DOHH2 (cell line): ENCODE measurements at regions not wholly inside any gene's neighbourhood (a gene's known extent, or its start where the extent isn't known, plus 50 kb on each side); places are given as distances from the start of the nearest gene placed in this dataset.

Source experiments
- EZH2phosphoT487 ChIP-seq: fragments of 200-600 bp; sonication (generic); IDR thresholded peaks from 2 replicates; pipeline ENCODE4 v1.6.1; 2017; ENCODE audit warnings: borderline replicate concordance, mild to moderate bottlenecking, antibody characterized with exemption, low read length, moderate library complexity, mixed read lengths
- TF ChIP-seq, protein P1 (sequence below): fragments of 200-600 bp; sonication (generic); IDR thresholded peaks from one replicate; pipeline ENCODE4 v1.5.1; 2014; ENCODE audit warnings: antibody characterized with exemption, mild to moderate bottlenecking, low read depth, low read length; ENCODE audit not compliant: poor library complexity, severe bottlenecking

DNA sequence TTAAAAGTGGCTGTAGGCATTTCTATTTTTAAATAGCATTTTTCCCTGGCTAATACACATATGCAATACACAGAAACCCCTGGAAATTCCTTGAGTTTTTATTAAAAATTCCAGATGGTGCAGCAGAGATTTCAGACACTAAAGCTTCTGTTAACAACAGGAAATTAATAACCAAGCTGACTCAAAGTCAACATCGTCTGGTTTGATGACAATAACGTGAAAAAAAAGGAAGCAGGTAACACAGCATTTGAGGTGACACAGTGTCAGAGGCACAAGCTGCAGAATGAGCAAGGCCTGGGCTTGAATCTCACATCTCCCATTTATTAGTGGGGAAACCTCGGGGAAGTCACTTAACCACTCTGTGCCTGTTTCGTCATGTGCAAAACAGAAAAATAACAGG, 64.6 kb upstream of the GJB5 start:
- TF ChIP-seq, protein P1, sequence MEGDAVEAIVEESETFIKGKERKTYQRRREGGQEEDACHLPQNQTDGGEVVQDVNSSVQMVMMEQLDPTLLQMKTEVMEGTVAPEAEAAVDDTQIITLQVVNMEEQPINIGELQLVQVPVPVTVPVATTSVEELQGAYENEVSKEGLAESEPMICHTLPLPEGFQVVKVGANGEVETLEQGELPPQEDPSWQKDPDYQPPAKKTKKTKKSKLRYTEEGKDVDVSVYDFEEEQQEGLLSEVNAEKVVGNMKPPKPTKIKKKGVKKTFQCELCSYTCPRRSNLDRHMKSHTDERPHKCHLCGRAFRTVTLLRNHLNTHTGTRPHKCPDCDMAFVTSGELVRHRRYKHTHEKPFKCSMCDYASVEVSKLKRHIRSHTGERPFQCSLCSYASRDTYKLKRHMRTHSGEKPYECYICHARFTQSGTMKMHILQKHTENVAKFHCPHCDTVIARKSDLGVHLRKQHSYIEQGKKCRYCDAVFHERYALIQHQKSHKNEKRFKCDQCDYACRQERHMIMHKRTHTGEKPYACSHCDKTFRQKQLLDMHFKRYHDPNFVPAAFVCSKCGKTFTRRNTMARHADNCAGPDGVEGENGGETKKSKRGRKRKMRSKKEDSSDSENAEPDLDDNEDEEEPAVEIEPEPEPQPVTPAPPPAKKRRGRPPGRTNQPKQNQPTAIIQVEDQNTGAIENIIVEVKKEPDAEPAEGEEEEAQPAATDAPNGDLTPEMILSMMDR = no peak
- TF ChIP-seq EZH2phosphoT487 = no peak
